BLaER1 (cell line): ENCODE measurements at regions not wholly inside any gene's neighbourhood (a gene's known extent, or its start where the extent isn't known, plus 50 kb on each side); places are given as distances from the start of the nearest gene placed in this dataset.

Source experiments
- H3K27ac ChIP-seq: shearing (Covaris generic); formaldehyde crosslinking; 2 replicates; pipeline ENCODE4 v1.8.1; 2022
- H3K27me3 ChIP-seq: shearing (Covaris generic); formaldehyde crosslinking; 2 replicates; pipeline ENCODE4 v1.8.1; 2022
- H3K36me3 ChIP-seq: shearing (Covaris generic); formaldehyde crosslinking; 2 replicates; pipeline ENCODE4 v1.8.1; 2022
- H3K4me1 ChIP-seq: shearing (Covaris generic); formaldehyde crosslinking; 2 replicates; pipeline ENCODE4 v1.8.1; 2022
- H3K4me2 ChIP-seq: shearing (Covaris generic); formaldehyde crosslinking; 2 replicates; pipeline ENCODE4 v1.8.1; 2022
- H3K4me3 ChIP-seq: shearing (Covaris generic); formaldehyde crosslinking; 2 replicates; pipeline ENCODE4 v1.8.1; 2022
- H3K9ac ChIP-seq: shearing (Covaris generic); formaldehyde crosslinking; 2 replicates; pipeline ENCODE4 v1.8.1; 2022
- H3K9me3 ChIP-seq: shearing (Covaris generic); formaldehyde crosslinking; 2 replicates; pipeline ENCODE4 v1.8.1; 2022
- H4K20me1 ChIP-seq: shearing (Covaris generic); formaldehyde crosslinking; 2 replicates; pipeline ENCODE4 v1.8.1; 2022
- Cebpa-rat ChIP-seq: shearing (Covaris generic); IDR thresholded peaks from 2 replicates; pipeline ENCODE4 v1.8.1; 2022

DNA sequence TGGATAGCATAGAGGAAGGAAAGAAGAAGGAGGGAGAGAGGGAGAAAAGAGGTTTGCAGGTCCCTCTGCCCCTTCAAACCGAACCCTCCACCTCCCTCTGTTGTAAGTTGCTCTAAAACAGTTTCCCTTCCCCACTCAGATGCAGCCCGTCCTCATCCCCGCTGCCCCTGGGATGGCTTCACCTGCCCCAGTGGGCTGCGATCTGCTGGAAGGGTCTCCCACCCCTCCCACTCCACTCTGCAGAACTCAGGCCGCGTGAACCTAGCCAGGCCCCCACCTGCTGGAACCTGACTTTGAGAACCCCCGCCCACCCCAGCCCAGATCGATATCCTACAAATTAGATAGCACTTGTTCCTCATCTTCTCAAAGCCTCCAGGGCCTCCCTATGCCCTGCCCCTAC lies 190.8 kb downstream of the DLL1 start:
- Histone ChIP-seq H3K4me1 (peaks cover 62% of the 10 kb centered on the region), H3K9me3 (peaks cover 17% of the 10 kb centered on the region), H3K27me3 (no peaks in the 10 kb centered on the region), H3K4me3 (no peak overlapping the region), H4K20me1 (no peaks in the 10 kb centered on the region), H3K36me3 (no peaks in the 10 kb centered on the region), H3K27ac (no peak overlapping the region), H3K9ac (no peak overlapping the region), H3K4me2 (no peak overlapping the region)
- TF ChIP-seq Cebpa-rat = no peak

DNA sequence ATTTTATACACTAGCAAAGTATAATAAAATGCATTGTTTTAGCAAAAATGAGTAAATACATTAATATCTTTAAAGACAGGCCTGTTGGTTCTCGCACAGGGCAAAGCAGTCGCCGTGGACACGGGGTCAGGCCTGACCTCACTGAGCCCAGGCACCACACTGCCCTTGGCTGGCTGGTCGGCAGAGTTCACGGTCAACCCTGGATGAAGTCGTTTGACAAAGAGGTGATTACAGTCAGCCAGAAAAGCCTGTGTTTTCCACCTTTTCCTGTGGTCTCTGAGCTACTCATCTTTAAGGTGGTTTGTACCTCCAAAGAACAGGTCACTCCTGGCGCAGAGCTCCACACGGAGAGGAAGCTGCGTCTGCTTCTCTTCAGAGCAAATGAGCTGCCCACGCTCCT lies 191.5 kb downstream of the DLL1 start:
- Histone ChIP-seq H3K9me3 (peaks cover 17% of the 10 kb centered on the region), H3K4me3 (no peak overlapping the region), H3K9ac (no peak overlapping the region), H3K27ac (no peak overlapping the region), H3K27me3 (no peaks in the 10 kb centered on the region), H3K36me3 (no peaks in the 10 kb centered on the region), H3K4me1 (peaks cover 61% of the 10 kb centered on the region), H3K4me2 (no peak overlapping the region), H4K20me1 (no peaks in the 10 kb centered on the region)
- no peak for TF ChIP-seq Cebpa-rat

DNA sequence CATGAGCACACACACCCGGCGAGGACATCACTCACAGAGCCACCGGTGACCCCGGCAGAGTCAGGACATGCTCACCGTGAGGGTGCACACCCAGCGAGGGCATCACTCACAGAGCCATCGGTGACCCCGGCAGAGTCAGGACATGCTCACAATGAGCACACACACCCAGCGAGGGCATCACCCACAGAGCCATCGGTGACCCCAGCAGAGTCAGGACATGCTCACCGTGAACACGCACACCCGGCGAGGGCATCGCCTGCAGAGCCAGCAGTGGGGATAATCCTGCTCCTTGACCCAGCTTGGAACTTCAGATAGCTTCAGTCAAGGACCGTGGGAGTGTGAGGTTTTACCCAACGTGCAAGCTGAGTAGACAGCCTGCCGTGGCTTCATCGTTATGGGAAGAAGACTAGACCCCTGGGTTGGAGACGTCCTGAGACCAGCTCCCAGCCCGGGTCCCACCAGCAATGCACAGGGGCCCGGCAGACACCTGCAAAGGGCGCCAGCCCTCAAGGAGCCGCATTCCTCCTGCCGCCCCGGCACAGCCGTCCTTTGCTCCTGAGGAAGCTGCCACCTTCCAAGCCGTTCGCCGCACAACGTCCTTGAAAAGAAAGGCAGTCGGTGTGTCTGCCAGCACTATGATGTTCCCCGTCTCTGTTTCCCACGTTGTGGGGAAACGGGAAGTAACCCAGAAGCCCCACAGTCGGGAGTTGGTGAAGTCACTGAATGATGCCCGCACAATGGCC lies 192.3 kb downstream of the DLL1 start:
- no peaks in the 10 kb centered on the region for H4K20me1 ChIP-seq
- no peak overlapping the region for H3K9ac ChIP-seq
- H3K36me3 ChIP-seq = no peaks in the 10 kb centered on the region
- peaks cover 17% of the 10 kb centered on the region for H3K9me3 ChIP-seq
- H3K4me3 ChIP-seq = no peak overlapping the region
- H3K4me2 ChIP-seq = no peak overlapping the region
- H3K4me1 ChIP-seq = peaks cover 58% of the 10 kb centered on the region
- H3K27me3 ChIP-seq = no peaks in the 10 kb centered on the region
- no peak for TF ChIP-seq Cebpa-rat
- no peak overlapping the region for H3K27ac ChIP-seq

DNA sequence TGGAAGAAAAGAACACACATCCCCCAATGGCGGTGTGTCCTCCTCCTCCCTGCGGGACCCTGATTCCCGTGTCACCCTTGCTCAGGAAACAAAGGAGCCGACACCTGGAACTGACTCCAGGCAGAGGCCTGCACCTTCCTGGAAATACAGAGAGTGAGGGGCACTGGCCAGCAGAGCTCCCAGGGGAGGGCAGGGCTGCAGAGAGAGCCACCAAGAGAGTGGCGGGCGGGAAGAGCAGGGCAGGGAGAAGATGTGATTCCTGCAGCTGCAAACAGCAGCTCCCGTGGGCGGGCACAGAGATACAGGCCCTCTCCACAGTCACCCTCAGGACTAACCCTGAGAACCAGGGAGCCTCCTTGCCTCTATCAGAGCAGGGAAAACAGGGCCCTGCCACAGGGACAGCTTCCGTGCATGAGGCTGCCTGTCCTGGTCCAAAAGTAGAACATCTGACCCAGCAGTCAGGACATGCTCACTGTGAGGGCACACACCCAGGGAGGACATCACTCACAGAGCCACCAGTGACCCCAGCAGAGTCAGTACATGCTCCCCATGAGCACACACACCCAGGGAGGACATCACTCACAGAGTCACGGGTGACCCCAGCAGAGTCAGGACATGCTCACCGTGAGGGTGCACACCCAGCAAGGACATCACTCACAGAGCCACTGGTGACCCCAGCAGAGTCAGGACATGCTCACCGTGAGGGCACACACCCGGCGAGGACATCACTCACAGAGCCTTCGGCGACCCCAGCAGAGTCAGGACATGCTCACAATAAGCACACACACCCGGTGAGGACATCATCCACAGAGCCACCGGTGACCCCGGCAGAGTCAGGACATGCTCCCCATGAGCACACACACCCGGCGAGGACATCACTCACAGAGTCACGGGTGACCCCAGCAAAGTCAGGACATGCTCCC lies 193.1 kb downstream of the DLL1 start:
- H3K9ac ChIP-seq = no peak overlapping the region; the same call in 1 of the 2 replicates
- TF ChIP-seq Cebpa-rat = no peak
- peaks cover 58% of the 10 kb centered on the region for H3K4me1 ChIP-seq
- peaks cover 17% of the 10 kb centered on the region for H3K9me3 ChIP-seq
- H3K4me3 ChIP-seq = no peak overlapping the region
- no peaks in the 10 kb centered on the region for H4K20me1 ChIP-seq
- H3K4me2 ChIP-seq = peak overlapping the region; percentile 86
- no peaks in the 10 kb centered on the region for H3K27me3 ChIP-seq
- no peaks in the 10 kb centered on the region for H3K36me3 ChIP-seq
- H3K27ac ChIP-seq = peak overlapping the region; percentile 59; the same call in 1 of the 2 replicates

DNA sequence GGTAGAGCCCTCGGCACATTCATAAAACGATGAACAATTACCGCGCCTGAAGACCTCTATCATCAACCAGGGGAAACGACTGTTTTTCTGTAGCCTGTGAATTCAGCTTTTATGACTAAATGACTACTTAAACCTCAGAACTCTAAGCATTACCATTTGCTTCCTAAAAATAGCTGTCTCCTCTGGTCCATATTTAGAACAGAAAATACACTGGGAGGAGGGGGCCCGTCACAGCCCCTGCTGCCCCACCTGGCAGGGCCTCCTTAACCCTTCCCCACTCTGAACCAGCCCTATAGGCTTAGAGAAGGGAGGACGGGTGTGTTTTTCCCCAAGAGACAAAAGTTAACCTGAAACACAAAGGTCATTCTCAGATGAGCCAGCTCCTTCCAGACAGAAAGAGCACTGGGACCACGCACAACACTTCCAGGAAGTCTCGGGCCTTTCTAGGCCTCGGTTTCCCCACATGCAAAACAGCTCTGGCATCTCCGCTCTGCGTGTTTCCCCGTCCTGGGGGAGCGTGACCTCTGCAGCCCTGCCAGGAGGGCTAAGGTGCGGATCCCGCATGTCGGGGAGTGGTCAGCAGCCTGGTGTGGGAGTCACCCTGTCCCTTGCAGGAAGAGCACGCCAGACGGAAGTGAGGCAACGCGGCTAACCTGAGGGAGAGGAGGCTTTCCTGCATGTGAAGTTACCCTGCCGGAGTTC lies 193.9 kb downstream of the DLL1 start:
- Histone ChIP-seq H3K36me3 (no peaks in the 10 kb centered on the region), H3K9ac (peak overlapping the region; percentile 30; the same call in 1 of the 2 replicates), H3K27me3 (no peaks in the 10 kb centered on the region), H3K9me3 (peaks cover 17% of the 10 kb centered on the region), H3K4me2 (peak overlapping the region; percentile 86), H4K20me1 (no peaks in the 10 kb centered on the region), H3K27ac (peak overlapping the region; percentile 59), H3K4me1 (peaks cover 58% of the 10 kb centered on the region), H3K4me3 (no peak overlapping the region)
- TF ChIP-seq Cebpa-rat = no peak

DNA sequence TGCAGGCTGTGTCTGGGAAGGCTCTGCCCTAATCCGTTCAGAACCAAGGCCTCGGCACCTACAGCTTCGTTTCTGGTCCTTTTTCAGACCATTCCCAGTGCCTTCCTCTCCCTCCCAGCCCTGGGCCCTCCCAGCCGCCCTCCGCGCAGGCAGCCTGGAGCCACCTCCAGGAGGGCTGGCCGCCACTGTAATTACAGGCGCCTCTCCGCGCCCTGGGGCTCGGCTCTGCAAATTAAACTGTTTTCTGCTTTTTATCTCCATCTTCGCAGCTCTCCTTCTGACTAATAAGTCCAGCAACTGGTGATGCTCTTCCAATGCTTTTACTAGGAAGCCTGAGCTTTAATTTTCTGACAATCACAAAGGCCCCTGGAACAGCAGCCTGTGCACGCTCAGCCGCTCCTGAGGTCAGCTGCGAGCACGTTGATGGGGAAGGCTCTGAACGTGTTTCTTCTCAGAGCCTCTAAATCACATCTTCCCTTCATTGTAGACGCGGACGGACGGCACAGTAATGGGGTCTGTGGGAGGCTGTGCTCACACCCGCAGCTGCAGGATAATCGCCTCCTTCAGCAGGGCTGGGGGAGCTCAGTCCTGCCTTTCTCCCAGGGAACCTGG lies 194.6 kb downstream of the DLL1 start:
- no peaks in the 10 kb centered on the region for H4K20me1 ChIP-seq
- no peaks in the 10 kb centered on the region for H3K36me3 ChIP-seq
- peak overlapping the region; percentile 86 for H3K4me2 ChIP-seq
- H3K9ac ChIP-seq = peak overlapping the region; percentile 30; the same call in 1 of the 2 replicates
- H3K9me3 ChIP-seq = peaks cover 11% of the 10 kb centered on the region
- H3K4me1 ChIP-seq = peaks cover 59% of the 10 kb centered on the region
- peak overlapping the region; percentile 59 for H3K27ac ChIP-seq
- H3K4me3 ChIP-seq = no peak overlapping the region
- no peaks in the 10 kb centered on the region for H3K27me3 ChIP-seq
- TF ChIP-seq Cebpa-rat = no peak

DNA sequence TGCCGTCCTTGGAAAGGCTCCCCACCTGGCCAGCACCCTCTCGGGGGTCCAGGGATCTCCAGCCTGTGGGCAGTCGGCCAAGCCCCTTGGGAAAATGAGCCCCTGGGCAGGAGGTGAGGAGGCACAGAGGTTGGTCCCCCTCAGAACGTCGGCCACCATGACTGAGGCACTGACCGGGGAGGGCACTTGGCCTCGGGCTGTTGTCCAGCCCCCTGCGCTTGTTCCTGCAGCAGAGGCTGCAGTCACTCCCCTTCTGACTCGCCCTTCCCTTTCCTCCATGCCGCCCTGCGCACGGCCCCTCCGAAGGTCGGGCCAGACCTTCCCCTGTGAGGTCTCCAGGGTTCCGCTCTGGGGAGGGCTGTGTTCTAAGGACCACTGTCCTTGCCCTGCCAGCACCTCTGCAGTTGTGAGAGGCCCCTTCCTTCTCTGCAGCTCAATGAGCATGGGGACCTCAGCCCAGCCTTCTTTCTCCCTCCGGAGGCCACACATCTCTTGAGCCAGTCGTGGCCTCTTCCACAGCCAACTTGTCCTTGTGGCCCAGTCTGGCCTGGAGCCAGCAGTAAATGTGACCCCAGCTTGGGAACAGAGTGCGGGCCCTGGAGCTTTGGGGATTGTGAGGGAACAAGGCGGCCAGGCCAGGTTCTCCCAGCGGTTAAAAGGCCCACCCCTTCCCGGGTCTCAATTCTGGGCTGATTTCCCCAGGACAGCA lies 195.5 kb downstream of the DLL1 start:
- H3K9ac ChIP-seq = no peak overlapping the region
- no peak for TF ChIP-seq Cebpa-rat
- H3K36me3 ChIP-seq = no peaks in the 10 kb centered on the region
- H3K4me1 ChIP-seq = peaks cover 68% of the 10 kb centered on the region
- H3K27ac ChIP-seq = no peak overlapping the region
- no peak overlapping the region for H3K4me3 ChIP-seq
- peak overlapping the region; percentile 86 for H3K4me2 ChIP-seq
- peaks cover 3% of the 10 kb centered on the region for H3K9me3 ChIP-seq
- no peaks in the 10 kb centered on the region for H4K20me1 ChIP-seq
- H3K27me3 ChIP-seq = no peaks in the 10 kb centered on the region

DNA sequence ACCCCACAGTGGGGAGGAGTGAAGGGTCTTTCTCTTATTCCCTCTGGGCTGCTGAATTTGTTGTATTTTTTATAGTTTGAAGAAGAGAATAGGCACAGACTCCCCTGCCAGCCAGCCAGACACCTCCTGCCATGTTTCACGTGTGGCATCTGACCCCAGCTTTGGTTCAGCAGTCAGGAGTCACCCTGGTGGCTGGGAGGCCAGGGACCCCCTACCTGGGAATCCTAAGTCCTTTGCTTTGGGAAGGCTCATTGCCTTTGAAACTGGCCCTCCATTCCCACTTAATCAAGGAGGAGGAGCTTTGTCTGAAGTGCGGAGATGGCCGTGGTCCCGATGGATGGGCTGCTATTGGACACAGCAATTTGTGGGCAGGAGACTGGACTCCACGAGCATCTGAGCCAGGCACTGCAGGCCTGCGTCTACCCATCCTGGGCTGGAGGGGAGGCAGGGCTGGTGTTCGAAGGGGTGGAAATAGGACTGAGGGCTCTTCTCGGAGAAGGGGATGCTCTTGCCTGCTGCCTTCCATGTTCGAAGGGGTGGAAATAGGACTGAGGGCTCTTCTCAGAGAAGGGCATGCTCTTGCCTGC lies 196.1 kb downstream of the DLL1 start:
- H4K20me1 ChIP-seq = peaks cover 4% of the 10 kb centered on the region
- H3K27ac ChIP-seq = no peak overlapping the region
- H3K4me1 ChIP-seq = peaks cover 74% of the 10 kb centered on the region
- H3K4me3 ChIP-seq = no peak overlapping the region
- TF ChIP-seq Cebpa-rat = no peak
- H3K9ac ChIP-seq = no peak overlapping the region
- no peaks in the 10 kb centered on the region for H3K36me3 ChIP-seq
- H3K9me3 ChIP-seq = no peaks in the 10 kb centered on the region
- H3K27me3 ChIP-seq = no peaks in the 10 kb centered on the region
- H3K4me2 ChIP-seq = no peak overlapping the region
